ENCODE measurements at regions not wholly inside any gene's neighbourhood (a gene's known extent, or its start where the extent isn't known, plus 50 kb on each side); places are given as distances from the start of the nearest gene placed in this dataset.

- Histone ChIP-seq H3K4me1 (ENCODE audit: control insufficient read depth, insufficient read depth, low read length) (no peaks in the 10 kb centered on the region; the same call in 1 of the 2 replicates), H3K36me3 (ENCODE audit: control insufficient read depth in 2 of 2, insufficient read depth in 1 of 2, low read length in 2 of 2) (no peaks in the 10 kb centered on the region), H3K27ac (ENCODE audit: extremely low read depth, low read depth, low read length) (no peak overlapping the region), H3K9me3 (ENCODE audit: control insufficient read depth, insufficient read depth, low read depth, low read length) (no peaks in the 10 kb centered on the region), H3K4me3 (ENCODE audit: low read depth, low read length) (no peak overlapping the region)
- ChIA-PET POLR2A (no interaction called here), CTCF (interaction anchor here (0.7 kb wide), 1 partner anchor 49 kb away, joined by 4 read pairs; no protein-coding TSS in a partner anchor)
- TF ChIP-seq PRDM1 (tag by site-specific recombination; IDR thresholded peaks at IDR 0.05) (peak; percentile 38; the same call in 1 of the 2 replicates), ZXDB (tag by site-specific recombination; IDR thresholded peaks at IDR 0.05) (no peak), PRDM10 (tag by site-specific recombination; IDR thresholded peaks at IDR 0.05) (0 out of 2 replicates have a peak, but pooled peaks have one; percentile 15)
Measured at GRCh38 chr2:180609626-180610340, 370.6 kb upstream of the UBE2E3 start.

DNA sequence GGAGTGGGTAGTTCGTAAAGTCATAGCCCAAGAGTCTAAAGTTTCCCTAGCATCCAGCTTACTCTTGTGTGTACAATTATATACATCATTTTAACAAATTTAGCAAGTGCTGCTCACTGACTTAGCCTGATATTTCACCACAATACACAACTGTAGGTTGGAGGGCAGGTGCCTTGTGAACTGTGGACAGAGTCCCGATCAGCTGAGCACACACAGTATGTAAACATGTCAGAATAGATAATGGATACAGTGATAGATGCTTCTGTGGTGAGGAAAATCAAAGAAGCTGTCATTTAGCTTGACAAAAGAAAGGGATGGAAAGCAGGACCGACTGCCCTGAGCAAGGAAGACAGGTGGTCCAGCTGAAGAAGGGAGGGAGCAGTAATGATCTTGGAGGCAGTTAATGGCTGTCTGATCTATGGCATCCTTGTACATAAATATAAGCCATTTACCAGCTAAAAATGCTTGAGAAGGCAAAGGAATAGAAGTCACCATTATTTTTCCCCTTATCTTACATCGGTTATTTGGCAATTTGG, 372.8 kb upstream of the UBE2E3 start:
- Histone ChIP-seq H3K4me1 (ENCODE audit: control insufficient read depth, insufficient read depth, low read length) (no peaks in the 10 kb centered on the region; the same call in 1 of the 2 replicates), H3K9me3 (ENCODE audit: control insufficient read depth, insufficient read depth, low read depth, low read length) (no peaks in the 10 kb centered on the region), H3K27ac (ENCODE audit: extremely low read depth, low read depth, low read length) (no peak overlapping the region), H3K36me3 (ENCODE audit: control insufficient read depth in 2 of 2, insufficient read depth in 1 of 2, low read length in 2 of 2) (no peaks in the 10 kb centered on the region), H3K4me3 (ENCODE audit: low read depth, low read length) (no peak overlapping the region)
- TF ChIP-seq ZNF768 (tag by site-specific recombination; IDR thresholded peaks at IDR 0.05): no peak
- TF ChIP-seq ZNF639 (tag by site-specific recombination; IDR thresholded peaks at IDR 0.05): no peak
- no peak for TF ChIP-seq MZF1 (tag by site-specific recombination; IDR thresholded peaks at IDR 0.05; ENCODE audit: borderline replicate concordance)
- no peak for TF ChIP-seq ZFP3 (tag by site-specific recombination; IDR thresholded peaks at IDR 0.05; ENCODE audit: low read depth)
- no peak for TF ChIP-seq ZBTB26 (tag by site-specific recombination; optimal IDR thresholded peaks at IDR 0.05)
- ChIA-PET POLR2A (no interaction called here), CTCF (interaction anchor here (1.1 kb wide), 1 partner anchor 9 kb away, joined by 3 read pairs; no protein-coding TSS in a partner anchor)

DNA sequence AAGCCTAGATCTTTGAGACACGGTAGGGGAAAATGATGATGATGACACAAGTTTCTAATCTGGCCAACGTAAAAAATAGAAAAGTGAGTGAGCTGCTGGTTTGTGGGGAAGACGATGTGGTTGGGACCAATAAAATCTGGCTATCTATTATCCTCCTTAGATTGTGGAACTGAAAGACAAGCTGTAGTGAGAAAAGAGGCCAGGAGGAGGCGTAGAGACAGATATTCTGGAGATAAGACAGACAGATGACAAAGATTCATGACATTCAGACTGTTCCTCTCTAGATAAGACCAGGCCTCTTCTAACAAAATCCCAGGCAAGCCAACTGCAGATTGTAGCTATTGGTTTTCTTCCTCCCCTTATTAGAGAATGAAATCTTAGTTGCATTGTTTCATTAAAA, 376.3 kb upstream of the UBE2E3 start:
- CTCF ChIA-PET: interaction anchor here (0.7 kb wide), 1 partner anchor 111 kb away, joined by 3 read pairs; no protein-coding TSS in a partner anchor
- Histone ChIP-seq H3K9me3 (ENCODE audit: control insufficient read depth, insufficient read depth, low read depth, low read length) (no peaks in the 10 kb centered on the region), H3K4me1 (ENCODE audit: control insufficient read depth, insufficient read depth, low read length) (no peaks in the 10 kb centered on the region), H3K27ac (ENCODE audit: extremely low read depth, low read depth, low read length) (no peak overlapping the region), H3K36me3 (ENCODE audit: control insufficient read depth in 2 of 2, insufficient read depth in 1 of 2, low read length in 2 of 2) (no peaks in the 10 kb centered on the region), H3K4me3 (ENCODE audit: low read depth, low read length) (no peak overlapping the region)
- POLR2A ChIA-PET: no interaction called here
- TF ChIP-seq ZNF660 (tag by site-specific recombination; IDR thresholded peaks at IDR 0.05) (no peak), ZSCAN30 (tag by site-specific recombination; IDR thresholded peaks at IDR 0.05) (no peak), TRIM28 (IDR thresholded peaks at IDR 0.05; ENCODE audit: borderline replicate concordance, low read length) (peak; percentile 41; the same call in 1 of the 2 replicates)
